Heart left ventricle (tissue), 16 donors: ENCODE measurements at regions not wholly inside any gene's neighbourhood (a gene's known extent, or its start where the extent isn't known, plus 50 kb on each side); places are given as distances from the start of the nearest gene placed in this dataset.
"Not testable (repeated sequence)": the region's sequence is repeated elsewhere in the genome, so short reads cannot be mapped to it uniquely, and the experiment has no call there.

Experiments used
- ATAC-seq, 4 donors: fragments of 200-7000 bp; cut with Tn5 transposase; one replicate each; pipeline ENCODE4 v1.9.1; 2020 to 2022; ENCODE audit warnings: moderate library complexity in 4 of 4, mild to moderate bottlenecking in 3 of 4, moderate number of reproducible peaks in 1 of 4
- DNase-seq, 5 donors: peaks; one replicate each; pipeline ENCODE4 v3.0.0-alpha.2; 2020
- H3K27ac ChIP-seq, 12 donors: fragments of 200-600 bp; sonication (generic) in 4 of 12; one replicate each; pipeline versions ENCODE4 v1.5.0 to v1.8.0; 2016 to 2022; ENCODE audit warnings: mild to moderate bottlenecking in 2 of 12
- H3K27me3 ChIP-seq, 9 donors: fragments of 200-600 bp; sonication (generic) in 2 of 9; one replicate each; pipeline versions ENCODE4 v1.5.1 to v1.8.0; 2016 to 2022; ENCODE audit warnings: mild to moderate bottlenecking in 3 of 9
- H3K36me3 ChIP-seq, 9 donors: fragments of 200-600 bp; sonication (generic) in 2 of 9; one replicate each; pipeline versions ENCODE4 v1.5.0 to v1.8.0; 2018 to 2022; ENCODE audit warnings: mild to moderate bottlenecking in 2 of 9
- H3K4me1 ChIP-seq, 12 donors: fragments of 200-600 bp; sonication (generic) in 4 of 12; one replicate each; pipeline versions ENCODE4 v1.5.0 to v1.8.0; 2016 to 2022; ENCODE audit warnings: mild to moderate bottlenecking in 3 of 12
- H3K4me3 ChIP-seq, 12 donors: fragments of 200-600 bp; sonication (generic) in 4 of 12; one replicate each; pipeline versions ENCODE4 v1.5.0 to v1.8.0; 2017 to 2022; ENCODE audit warnings: mild to moderate bottlenecking in 9 of 12, moderate library complexity in 4 of 12
- H3K9me3 ChIP-seq, 12 donors: fragments of 200-600 bp; sonication (generic) in 4 of 12; one replicate each; pipeline versions ENCODE4 v1.5.0 to v1.8.0; 2016 to 2022; ENCODE audit warnings: mild to moderate bottlenecking in 1 of 12
- CTCF ChIP-seq, 12 donors: fragments of 200-600 bp; sonication (generic) in 4 of 12; IDR thresholded peaks; one replicate each; pipeline versions ENCODE4 v1.5.0 to v1.8.0; 2018 to 2022; ENCODE audit warnings: antibody characterized with exemption in 12 of 12, mild to moderate bottlenecking in 5 of 12
- POLR2A ChIP-seq, 2 donors: fragments of 450-650 bp; IDR thresholded peaks; one replicate each; pipeline ENCODE4 v1.6.1; 2017; ENCODE audit warnings: antibody characterized with exemption in 2 of 2, mild to moderate bottlenecking in 2 of 2, moderate library complexity in 2 of 2
- WGBS, 4 donors: extraction: QIAGEN DNeasy Blood & Tissue Kit in 2 of 4; methylation state at CpG; one replicate each; pipeline versions ENCODE4 v1.1.5 to v1.1.7; 2013 to 2018; 5-methylcytosine and 5-hydroxymethylcytosine counted together
- intact Hi-C, 10 donors: fragments of 100-400 bp; cut with DNase I; formaldehyde crosslinking; loops; one replicate each; pipeline versions ENCODE4 v1.11.1 to v1.14.2; 2022
- donor health status: ischemic (EF 13 %, LVEDD 7.1; RV severe dilation, severe dysfunction).
- donor health status: healthy with polysubstance abuse.
- donor health status: DM: no; HTN: yes; CAD: no.
- donor health status: DM: no; HTN: no; CAD: no.
- donor health status: ischemic (EF 25% LVEDD 6.9; RV normal size, moderate dysfunction).
- donor health status: ischemic (EF 25% LVEDD 5.7; RV mildly dilated, moderate dysfunction).
- donor health status: healthy.
- donor health status: DM: yes; HTN: yes; CAD: no.
- donor health status: ischemic (EF 35%, LVEDD 5.7; RV mildly dilated, moderate dysfunction).
- donor health status: nonischemic (EF 11% LVEDD 7.7; RV severe dilation, severe dysfunction).
- donor health status: DM: yes; HTN: yes; CAD: no.
- donor health status: PGD.
- donor health status: ischemic (EF 29% LVEDD 5.4; RV normal size, mild dysfunction).
- donor health status: nonischemic (EF 23%, LVEDD 6.1; RV moderate dilation, normal function).

- H3K27me3 ChIP-seq, result no peaks in the 10 kb centered on the region
- intact Hi-C loops, result no loop called here
- WGBS, 4 donors, result 64 to 70% (median 65%) methylated on average over 2 of the region's 2 CpGs
- ATAC-seq (no peak), DNase-seq (no peak)
- H3K4me1 ChIP-seq, result no peaks in the 10 kb centered on the region
- no peaks in the 10 kb centered on the region for H3K36me3 ChIP-seq
- no peak overlapping the region for H3K4me3 ChIP-seq
- H3K9me3 ChIP-seq, result peaks cover 0 to 12% (median under 1%) of the 10 kb centered on the region in 12 donors
- H3K27ac ChIP-seq, result no peak overlapping the region
- no peak for TF ChIP-seq CTCF (IDR thresholded peaks at IDR 0.05)
- no peak for TF ChIP-seq POLR2A (IDR thresholded peaks at IDR 0.05)
These were observed 807.0 kb upstream of the SLITRK6 start for GRCh38 chr13:86606264-86606663.

- Histone ChIP-seq H3K27ac (no peak overlapping the region), H3K27me3 (no peaks in the 10 kb centered on the region), H3K9me3 (peaks cover 0 to 19% (median 6%) of the 10 kb centered on the region in 12 donors), H3K4me3 (no peak overlapping the region), H3K4me1 (no peaks in the 10 kb centered on the region), H3K36me3 (no peaks in the 10 kb centered on the region)
- TF ChIP-seq POLR2A (IDR thresholded peaks at IDR 0.05) (no peak), CTCF (IDR thresholded peaks at IDR 0.05) (no peak)
- DNase-seq (no peak), ATAC-seq (no peak)
- WGBS, 4 donors, result 68 to 93% (median 87%) methylated on average over 2 of the region's 2 CpGs
- intact Hi-C loops, result no loop called here
These were observed 809.5 kb upstream of the SLITRK6 start for GRCh38 chr13:86608701-86609100.

- ATAC-seq (no peak), DNase-seq (no peak)
- Histone ChIP-seq H3K27ac (no peak overlapping the region), H3K4me1 (no peaks in the 10 kb centered on the region), H3K9me3 (no peaks in the 10 kb centered on the region), H3K36me3 (no peaks in the 10 kb centered on the region), H3K4me3 (no peak overlapping the region), H3K27me3 (no peaks in the 10 kb centered on the region)
- intact Hi-C loops, result no loop called here
- TF ChIP-seq CTCF (IDR thresholded peaks at IDR 0.05) (no peak), POLR2A (IDR thresholded peaks at IDR 0.05) (no peak)
- 62 to 76% (median 71%) methylated on average over 3 of the region's 3 CpGs for WGBS, 4 donors
These were observed 834.1 kb upstream of the SLITRK6 start for GRCh38 chr13:86633346-86633745.

- H3K36me3 ChIP-seq, H3K4me3 ChIP-seq, intact Hi-C loops, H3K27ac ChIP-seq, ATAC-seq, H3K4me1 ChIP-seq, H3K9me3 ChIP-seq, DNase-seq, H3K27me3 ChIP-seq: not testable (repeated sequence)
- WGBS, 4 donors, result 50 to 74% (median 57%) methylated on average over 4 to 5 of the region's 5 CpGs
These were observed 852.0 kb upstream of the SLITRK6 start for GRCh38 chr13:86651171-86651570.

- intact Hi-C loops, result no loop called here
- no peaks in the 10 kb centered on the region for H3K36me3 ChIP-seq
These were observed 853.8 kb upstream of the SLITRK6 start for GRCh38 chr13:86653009-86653408.

More at GRCh38 chr13:86653009-86653408, 853.8 kb upstream of the SLITRK6 start:
- H3K27me3 ChIP-seq, result no peaks in the 10 kb centered on the region
- ATAC-seq (no peak), DNase-seq (no peak)
- no peak for TF ChIP-seq POLR2A (IDR thresholded peaks at IDR 0.05)
- H3K4me3 ChIP-seq, result no peak overlapping the region
- H3K9me3 ChIP-seq, result peaks cover 0 to 12% (median 0%) of the 10 kb centered on the region in 12 donors
- H3K4me1 ChIP-seq, result no peaks in the 10 kb centered on the region
- no peak overlapping the region for H3K27ac ChIP-seq
